ENCODE measurements at regions not wholly inside any gene's neighbourhood (a gene's known extent, or its start where the extent isn't known, plus 50 kb on each side); places are given as distances from the start of the nearest gene placed in this dataset.

GRCh38 chr19:32257326-32258073 lies 87.9 kb upstream of the ZNF507 start:
- Histone ChIP-seq H3K36me3 (ENCODE audit: control insufficient read depth, insufficient read depth, low read length) (no peaks in the 10 kb centered on the region), H3K27me3 (ENCODE audit: control insufficient read depth, insufficient read depth, low read length) (no peaks in the 10 kb centered on the region), H3K4me3 (ENCODE audit: low read depth, low read length) (no peak overlapping the region), H3K9me3 (ENCODE audit: control insufficient read depth, insufficient read depth, low read length) (no peaks in the 10 kb centered on the region), H3K27ac (ENCODE audit: low read depth, low read length) (no peak overlapping the region), H3K4me1 (ENCODE audit: control insufficient read depth, insufficient read depth, low read length) (no peaks in the 10 kb centered on the region)
- WGBS (ENCODE audit: insufficient coverage) = 89% methylated on average over 9 of the region's 12 CpGs
- no peak for DNase-seq (ENCODE audit: low read depth in 4 of 6, low spot score in 6 of 6)

- 87% methylated on average over 2 of the region's 2 CpGs for WGBS (ENCODE audit: insufficient coverage)
- no peaks in the 10 kb centered on the region for H3K4me1 ChIP-seq (ENCODE audit: control insufficient read depth, insufficient read depth, low read length)
- H3K27me3 ChIP-seq (ENCODE audit: control insufficient read depth, insufficient read depth, low read length) = no peaks in the 10 kb centered on the region
Observed at GRCh38 chr19:32258167-32258566, 87.2 kb upstream of the ZNF507 start.

GRCh38 chr19:32264568-32264967 lies 80.8 kb upstream of the ZNF507 start:
- H3K27ac ChIP-seq (ENCODE audit: low read depth, low read length) = no peak overlapping the region

More at GRCh38 chr19:32258167-32258566, 87.2 kb upstream of the ZNF507 start:
- Histone ChIP-seq H3K9me3 (ENCODE audit: control insufficient read depth, insufficient read depth, low read length) (no peaks in the 10 kb centered on the region), H3K27ac (ENCODE audit: low read depth, low read length) (no peak overlapping the region), H3K4me3 (ENCODE audit: low read depth, low read length) (no peak overlapping the region), H3K36me3 (ENCODE audit: control insufficient read depth, insufficient read depth, low read length) (no peaks in the 10 kb centered on the region)
- no peak for DNase-seq (ENCODE audit: low read depth in 4 of 6, low spot score in 6 of 6)

GRCh38 chr19:32265995-32266394 lies 79.4 kb upstream of the ZNF507 start:
- H3K9me3 ChIP-seq (ENCODE audit: control insufficient read depth, insufficient read depth, low read length) = no peaks in the 10 kb centered on the region
- H3K4me3 ChIP-seq (ENCODE audit: low read depth, low read length) = no peak overlapping the region
- DNase-seq (ENCODE audit: low read depth in 4 of 6, low spot score in 6 of 6) = no peak
- WGBS (ENCODE audit: insufficient coverage) = no CpG with 5 or more reads among the region's 5 CpGs
- H3K27me3 ChIP-seq (ENCODE audit: control insufficient read depth, insufficient read depth, low read length) = no peaks in the 10 kb centered on the region
- H3K4me1 ChIP-seq (ENCODE audit: control insufficient read depth, insufficient read depth, low read length) = no peaks in the 10 kb centered on the region
- no peaks in the 10 kb centered on the region for H3K36me3 ChIP-seq (ENCODE audit: control insufficient read depth, insufficient read depth, low read length)
- no peak overlapping the region for H3K27ac ChIP-seq (ENCODE audit: low read depth, low read length)

More at GRCh38 chr19:32264568-32264967, 80.8 kb upstream of the ZNF507 start:
- Histone ChIP-seq H3K4me1 (ENCODE audit: control insufficient read depth, insufficient read depth, low read length) (no peaks in the 10 kb centered on the region), H3K4me3 (ENCODE audit: low read depth, low read length) (no peak overlapping the region), H3K9me3 (ENCODE audit: control insufficient read depth, insufficient read depth, low read length) (no peaks in the 10 kb centered on the region), H3K27me3 (ENCODE audit: control insufficient read depth, insufficient read depth, low read length) (no peaks in the 10 kb centered on the region), H3K36me3 (ENCODE audit: control insufficient read depth, insufficient read depth, low read length) (no peaks in the 10 kb centered on the region)
- WGBS (ENCODE audit: insufficient coverage) = 100% methylated on average over 1 of the region's 7 CpGs
- peak in 1 of 6 donors; percentile 16 for DNase-seq (ENCODE audit: low read depth in 4 of 6, low spot score in 6 of 6)

- Histone ChIP-seq H3K4me3 (ENCODE audit: low read depth, low read length) (no peak overlapping the region), H3K36me3 (ENCODE audit: control insufficient read depth, insufficient read depth, low read length) (no peaks in the 10 kb centered on the region), H3K4me1 (ENCODE audit: control insufficient read depth, insufficient read depth, low read length) (no peaks in the 10 kb centered on the region), H3K27ac (ENCODE audit: low read depth, low read length) (no peak overlapping the region), H3K27me3 (ENCODE audit: control insufficient read depth, insufficient read depth, low read length) (no peaks in the 10 kb centered on the region), H3K9me3 (ENCODE audit: control insufficient read depth, insufficient read depth, low read length) (no peaks in the 10 kb centered on the region)
- peak in 1 of 6 donors; percentile 75 for DNase-seq (ENCODE audit: low read depth in 4 of 6, low spot score in 6 of 6)
- 26% methylated on average over 3 of the region's 5 CpGs for WGBS (ENCODE audit: insufficient coverage)
Observed at GRCh38 chr19:32266460-32266859, 79.0 kb upstream of the ZNF507 start.

- Histone ChIP-seq H3K9me3 (ENCODE audit: control insufficient read depth, insufficient read depth, low read length) (no peaks in the 10 kb centered on the region), H3K4me1 (ENCODE audit: control insufficient read depth, insufficient read depth, low read length) (no peaks in the 10 kb centered on the region), H3K36me3 (ENCODE audit: control insufficient read depth, insufficient read depth, low read length) (no peaks in the 10 kb centered on the region), H3K27me3 (ENCODE audit: control insufficient read depth, insufficient read depth, low read length) (no peaks in the 10 kb centered on the region), H3K27ac (ENCODE audit: low read depth, low read length) (no peak overlapping the region), H3K4me3 (ENCODE audit: low read depth, low read length) (no peak overlapping the region)
- 50% methylated on average over 2 of the region's 3 CpGs for WGBS (ENCODE audit: insufficient coverage)
- peak in 1 of 6 donors; percentile 27 for DNase-seq (ENCODE audit: low read depth in 4 of 6, low spot score in 6 of 6)
Observed at GRCh38 chr19:32268381-32268780, 77.0 kb upstream of the ZNF507 start.

- DNase-seq (ENCODE audit: low read depth in 4 of 6, low spot score in 6 of 6) = peak in 1 of 6 donors; percentile 42
- H3K9me3 ChIP-seq (ENCODE audit: control insufficient read depth, insufficient read depth, low read length) = no peaks in the 10 kb centered on the region
- H3K36me3 ChIP-seq (ENCODE audit: control insufficient read depth, insufficient read depth, low read length) = no peaks in the 10 kb centered on the region
- H3K4me1 ChIP-seq (ENCODE audit: control insufficient read depth, insufficient read depth, low read length) = no peaks in the 10 kb centered on the region
- WGBS (ENCODE audit: insufficient coverage) = 93% methylated on average over 3 of the region's 5 CpGs
- no peaks in the 10 kb centered on the region for H3K27me3 ChIP-seq (ENCODE audit: control insufficient read depth, insufficient read depth, low read length)
- no peak overlapping the region for H3K27ac ChIP-seq (ENCODE audit: low read depth, low read length)
- no peak overlapping the region for H3K4me3 ChIP-seq (ENCODE audit: low read depth, low read length)
Observed at GRCh38 chr19:32269831-32270230, 75.6 kb upstream of the ZNF507 start.

- Histone ChIP-seq H3K9me3 (ENCODE audit: control insufficient read depth, insufficient read depth, low read length) (no peaks in the 10 kb centered on the region), H3K4me1 (ENCODE audit: control insufficient read depth, insufficient read depth, low read length) (no peaks in the 10 kb centered on the region), H3K27ac (ENCODE audit: low read depth, low read length) (no peak overlapping the region), H3K27me3 (ENCODE audit: control insufficient read depth, insufficient read depth, low read length) (no peaks in the 10 kb centered on the region), H3K36me3 (ENCODE audit: control insufficient read depth, insufficient read depth, low read length) (no peaks in the 10 kb centered on the region), H3K4me3 (ENCODE audit: low read depth, low read length) (no peak overlapping the region)
- no peak for DNase-seq (ENCODE audit: low read depth in 4 of 6, low spot score in 6 of 6)
Observed at GRCh38 chr19:32273483-32273882, 71.9 kb upstream of the ZNF507 start.

- Histone ChIP-seq H3K9me3 (ENCODE audit: control insufficient read depth, insufficient read depth, low read length) (no peaks in the 10 kb centered on the region), H3K36me3 (ENCODE audit: control insufficient read depth, insufficient read depth, low read length) (no peaks in the 10 kb centered on the region), H3K4me1 (ENCODE audit: control insufficient read depth, insufficient read depth, low read length) (no peaks in the 10 kb centered on the region), H3K27me3 (ENCODE audit: control insufficient read depth, insufficient read depth, low read length) (no peaks in the 10 kb centered on the region), H3K4me3 (ENCODE audit: low read depth, low read length) (no peak overlapping the region), H3K27ac (ENCODE audit: low read depth, low read length) (no peak overlapping the region)
- no peak for DNase-seq (ENCODE audit: low read depth in 4 of 6, low spot score in 6 of 6)
- WGBS (ENCODE audit: insufficient coverage) = 64% methylated on average over 3 of the region's 4 CpGs
Observed at GRCh38 chr19:32287086-32287485, 58.3 kb upstream of the ZNF507 start.

- Histone ChIP-seq H3K4me1 (ENCODE audit: control insufficient read depth, insufficient read depth, low read length) (no peaks in the 10 kb centered on the region), H3K36me3 (ENCODE audit: control insufficient read depth, insufficient read depth, low read length) (no peaks in the 10 kb centered on the region), H3K27me3 (ENCODE audit: control insufficient read depth, insufficient read depth, low read length) (no peaks in the 10 kb centered on the region), H3K4me3 (ENCODE audit: low read depth, low read length) (no peak overlapping the region), H3K27ac (ENCODE audit: low read depth, low read length) (no peak overlapping the region), H3K9me3 (ENCODE audit: control insufficient read depth, insufficient read depth, low read length) (no peaks in the 10 kb centered on the region)
- peak in 5 of 6 donors; percentile 15 to 74 (median 41) for DNase-seq (ENCODE audit: low read depth in 4 of 6, low spot score in 6 of 6)
- 24% methylated on average over 11 of the region's 12 CpGs for WGBS (ENCODE audit: insufficient coverage)
Observed at GRCh38 chr19:32287811-32288227, 57.6 kb upstream of the ZNF507 start.

Data from spinal cord (tissue), 9 donors.